NCI-H2081 (cell line): ENCODE measurements at regions not wholly inside any gene's neighbourhood (a gene's known extent, or its start where the extent isn't known, plus 50 kb on each side); places are given as distances from the start of the nearest gene placed in this dataset.

ENCODE experiments used
- DNase-seq, 2 experiments: peaks; one replicate each; lab custom pipeline; 2025; lab: John Stamatoyannopoulos, UW

DNA sequence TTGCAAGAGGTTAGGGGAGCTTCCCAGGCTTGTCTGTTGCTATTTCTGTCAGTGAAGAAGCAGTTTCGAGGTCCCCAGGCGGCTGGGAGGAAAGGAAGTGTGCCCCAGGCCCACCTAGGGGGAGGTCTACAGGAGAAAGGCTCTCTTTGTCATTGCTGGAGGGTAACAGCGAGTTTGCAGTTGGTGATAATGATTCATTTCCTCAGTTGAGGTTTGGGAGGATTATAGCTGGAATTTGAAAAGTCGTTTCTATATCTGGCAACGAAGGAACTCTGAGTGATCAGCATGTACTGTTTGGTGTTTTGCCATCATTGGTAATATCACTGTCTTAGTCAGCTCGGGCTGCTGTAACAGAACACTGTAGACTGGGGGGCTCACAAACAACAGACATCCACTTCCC is 65.5 kb upstream of the UBE3A start:
- DNase-seq, result no peak

DNA sequence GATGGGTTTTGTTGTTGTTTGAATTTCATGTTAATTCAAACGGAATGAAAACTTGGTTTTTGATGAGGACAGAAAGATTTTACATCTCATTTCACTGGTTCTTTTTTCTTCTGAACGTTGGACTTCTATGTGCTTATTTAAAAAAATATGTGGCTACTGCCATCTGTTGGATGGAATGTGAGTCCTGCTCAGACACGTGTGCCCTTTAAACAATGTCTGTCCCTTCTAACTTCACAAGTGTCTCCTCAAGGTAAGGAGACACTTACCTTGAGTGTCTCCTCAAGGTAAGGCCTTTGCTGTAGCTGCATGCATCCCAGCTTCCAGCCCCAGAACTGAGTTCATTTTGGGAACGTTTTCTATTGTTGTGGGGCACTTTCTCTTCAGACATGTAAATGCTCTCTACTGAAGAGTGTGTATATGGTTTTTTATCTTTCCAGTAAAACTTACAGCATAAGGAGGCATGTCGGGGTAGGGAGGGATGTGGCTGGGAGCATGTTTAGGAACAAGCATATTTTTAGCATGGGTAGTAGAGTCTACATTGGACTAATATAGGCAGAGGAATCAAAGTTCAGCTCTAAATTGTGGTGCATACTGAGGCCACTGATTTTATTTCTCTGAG is 63.1 kb upstream of the UBE3A start:
- DNase-seq, result peak; percentile 62 to 64

DNA sequence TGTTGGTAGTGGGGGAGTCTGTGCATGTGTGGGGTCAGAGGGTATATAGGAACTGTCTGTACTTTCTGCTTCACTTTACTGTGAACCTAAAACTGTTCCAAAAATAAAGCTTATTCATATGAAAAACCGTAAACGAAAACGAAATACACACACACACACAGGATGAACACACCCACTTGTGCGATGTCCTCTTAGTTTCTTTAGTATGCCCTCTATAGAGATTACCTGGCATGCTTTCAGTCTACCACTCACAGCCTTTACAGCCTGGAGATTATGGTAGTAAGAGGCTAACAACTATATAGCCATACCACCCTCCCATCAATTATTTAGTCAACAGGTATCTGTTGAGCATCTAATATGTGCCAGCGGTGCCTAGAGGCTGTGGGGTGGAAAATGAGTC is 60.0 kb upstream of the UBE3A start:
- no peak for DNase-seq

DNA sequence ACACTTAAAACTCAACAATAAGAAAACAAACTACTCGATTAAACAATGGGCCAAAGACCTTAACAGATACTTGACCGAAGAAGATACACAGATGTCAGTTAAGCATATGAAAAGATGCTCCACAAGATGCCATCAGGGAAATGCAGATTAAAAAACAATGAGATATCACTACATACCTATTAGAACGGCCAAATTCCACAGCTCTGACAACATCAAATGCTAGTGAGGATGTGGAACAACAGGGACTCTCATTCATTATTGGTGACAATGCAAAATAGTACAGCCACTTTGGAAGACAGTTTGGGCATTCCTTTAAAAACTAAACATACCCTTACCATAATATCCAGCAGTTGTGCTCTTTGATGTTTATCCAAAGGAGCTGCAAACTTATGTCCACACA is 59.1 kb upstream of the UBE3A start:
- no peak for DNase-seq

DNA sequence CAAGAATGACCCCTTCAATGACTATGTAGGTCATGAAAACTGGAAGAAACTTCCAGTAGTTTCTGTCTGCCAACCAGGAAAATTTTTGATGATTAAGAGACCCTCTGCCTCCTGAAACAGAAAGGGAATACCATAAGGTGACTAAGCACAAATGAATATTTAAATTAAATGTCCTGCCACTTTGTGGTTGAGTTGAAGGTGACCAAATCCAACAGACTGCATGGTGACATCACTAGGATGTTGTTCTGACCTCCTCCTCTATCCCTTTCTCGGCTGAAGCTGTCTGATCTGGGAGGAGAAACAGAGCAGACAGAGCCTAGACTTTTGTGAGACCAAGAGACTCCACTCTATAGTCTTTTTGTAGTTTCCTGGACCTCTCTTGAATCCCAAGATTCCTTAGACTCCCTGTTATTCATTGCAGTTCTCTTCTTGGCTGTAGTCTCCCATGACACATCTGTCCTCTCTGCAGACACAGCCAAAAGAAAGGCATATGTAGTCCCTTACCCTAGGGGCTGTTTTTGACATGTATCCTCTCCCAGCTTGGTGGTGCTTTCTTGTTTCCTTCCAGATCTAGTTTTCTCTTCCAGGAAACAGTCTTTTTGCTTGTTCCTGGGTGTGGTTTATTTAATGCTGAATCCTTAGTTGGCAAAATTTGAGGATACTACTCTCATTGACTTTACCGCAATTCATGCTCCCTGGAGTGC is 55.2 kb upstream of the UBE3A start:
- no peak for DNase-seq

DNA sequence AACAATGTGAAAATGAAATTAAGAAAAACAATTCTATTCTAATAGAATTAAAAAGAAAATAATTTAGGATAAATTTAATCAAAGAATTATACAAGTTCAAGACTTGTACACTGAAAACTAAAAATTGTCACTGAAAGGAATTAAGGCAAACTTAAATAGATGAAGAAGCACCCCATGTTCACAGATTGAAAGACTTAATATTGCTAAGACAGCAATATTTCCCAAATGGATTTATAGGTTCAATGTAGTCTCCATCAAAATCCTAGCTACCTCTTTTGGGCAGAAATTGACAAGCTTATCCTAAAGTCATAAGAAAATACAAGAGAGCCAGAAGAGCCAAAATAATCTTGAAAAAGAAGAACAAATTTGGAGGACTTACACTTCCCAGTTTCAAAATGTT is 53.5 kb upstream of the UBE3A start:
- no peak for DNase-seq
